ENCODE measurements at regions not wholly inside any gene's neighbourhood (a gene's known extent, or its start where the extent isn't known, plus 50 kb on each side); places are given as distances from the start of the nearest gene placed in this dataset.

- Mint-ChIP-seq H3K27ac (no peak overlapping the region), H3K27me3 (peaks cover 3% of the 10 kb centered on the region), H3K36me3 (ENCODE audit: low read depth) (no peaks in the 10 kb centered on the region), H3K9me3 (no peaks in the 10 kb centered on the region), H3K4me1 (peaks cover 7% of the 10 kb centered on the region), H3K4me3 (no peak overlapping the region)
- DNase-seq, result no peak
- intact Hi-C loops (cut with micrococcal nuclease), result no loop called here
Measured at GRCh38 chr18:61989138-61989537, 96.3 kb upstream of the RNF152 start.

- Mint-ChIP-seq H3K9me3 (no peaks in the 10 kb centered on the region), H3K36me3 (ENCODE audit: low read depth) (no peaks in the 10 kb centered on the region)
Measured at GRCh38 chr18:61988100-61988499, 95.3 kb upstream of the RNF152 start.

DNA sequence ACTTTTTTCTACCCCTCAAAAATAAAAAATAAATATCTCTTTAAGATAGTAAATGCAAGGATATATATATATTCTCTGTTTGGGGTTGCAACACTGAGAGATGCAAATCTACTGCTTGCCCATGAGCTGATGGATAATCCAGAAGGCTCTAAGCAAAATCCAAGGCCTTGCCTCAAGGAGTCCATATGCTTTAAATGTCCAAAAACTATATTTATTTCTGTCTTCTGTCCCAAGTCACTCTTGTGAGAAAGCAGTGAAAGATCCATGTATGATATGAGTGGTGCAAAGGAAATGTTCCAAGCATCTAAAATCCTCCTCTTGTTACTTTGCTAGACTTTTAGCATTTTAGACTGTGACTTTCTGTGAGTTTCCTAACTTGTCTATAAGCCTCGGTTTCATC, 92.9 kb upstream of the RNF152 start:
- Mint-ChIP-seq H3K36me3 (ENCODE audit: low read depth) (no peaks in the 10 kb centered on the region), H3K9me3 (no peaks in the 10 kb centered on the region), H3K4me3 (no peak overlapping the region), H3K4me1 (peaks cover under 1% of the 10 kb centered on the region), H3K27me3 (peaks cover 4% of the 10 kb centered on the region), H3K27ac (no peak overlapping the region)
- peak; percentile 24 for DNase-seq
- intact Hi-C loops (cut with micrococcal nuclease), result no loop called here

More at GRCh38 chr18:61988100-61988499, 95.3 kb upstream of the RNF152 start:
- Mint-ChIP-seq H3K4me3 (no peak overlapping the region), H3K4me1 (peaks cover 6% of the 10 kb centered on the region), H3K27me3 (peaks cover 4% of the 10 kb centered on the region), H3K27ac (no peak overlapping the region)
- DNase-seq, result no peak
- intact Hi-C loops (cut with micrococcal nuclease), result no loop called here

- peak; percentile 8 for DNase-seq
- Mint-ChIP-seq H3K27me3 (peaks cover 4% of the 10 kb centered on the region), H3K4me1 (peaks cover 7% of the 10 kb centered on the region), H3K4me3 (no peak overlapping the region), H3K36me3 (ENCODE audit: low read depth) (no peaks in the 10 kb centered on the region), H3K9me3 (no peaks in the 10 kb centered on the region), H3K27ac (no peak overlapping the region)
- intact Hi-C loops (cut with micrococcal nuclease), result no loop called here
Measured at GRCh38 chr18:61984349-61984748, 91.5 kb upstream of the RNF152 start.

DNA sequence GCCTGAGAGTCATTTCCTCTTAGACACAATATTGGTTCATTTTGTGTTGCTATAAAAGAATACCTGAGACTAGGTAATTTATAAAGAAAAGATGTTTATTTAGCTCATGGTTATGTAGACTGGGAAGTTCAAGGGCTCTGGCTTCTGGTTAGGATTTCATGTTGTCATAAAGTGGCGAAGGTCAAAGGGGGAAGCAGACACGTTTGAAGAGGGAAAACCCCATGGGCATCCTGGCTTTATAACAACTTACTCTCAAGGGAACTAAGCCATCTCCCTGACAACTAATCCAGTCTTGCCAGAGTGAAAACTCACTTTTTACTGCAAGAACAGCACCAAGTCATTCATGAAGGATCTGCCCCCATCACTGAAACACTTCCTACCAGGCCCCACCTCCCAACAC, 89.7 kb upstream of the RNF152 start:
- intact Hi-C loops (cut with micrococcal nuclease), result no loop called here
- Mint-ChIP-seq H3K9me3 (no peaks in the 10 kb centered on the region), H3K36me3 (ENCODE audit: low read depth) (no peaks in the 10 kb centered on the region), H3K4me3 (no peak overlapping the region), H3K27ac (no peak overlapping the region), H3K27me3 (peaks cover 4% of the 10 kb centered on the region), H3K4me1 (peaks cover 7% of the 10 kb centered on the region)
- peak; percentile 46 for DNase-seq

GRCh38 chr18:61980355-61980754, 87.5 kb upstream of the RNF152 start:
- no peaks in the 10 kb centered on the region for H3K9me3 Mint-ChIP-seq
- no peak overlapping the region for H3K4me3 Mint-ChIP-seq
- H3K27me3 Mint-ChIP-seq, result peaks cover 3% of the 10 kb centered on the region

DNA sequence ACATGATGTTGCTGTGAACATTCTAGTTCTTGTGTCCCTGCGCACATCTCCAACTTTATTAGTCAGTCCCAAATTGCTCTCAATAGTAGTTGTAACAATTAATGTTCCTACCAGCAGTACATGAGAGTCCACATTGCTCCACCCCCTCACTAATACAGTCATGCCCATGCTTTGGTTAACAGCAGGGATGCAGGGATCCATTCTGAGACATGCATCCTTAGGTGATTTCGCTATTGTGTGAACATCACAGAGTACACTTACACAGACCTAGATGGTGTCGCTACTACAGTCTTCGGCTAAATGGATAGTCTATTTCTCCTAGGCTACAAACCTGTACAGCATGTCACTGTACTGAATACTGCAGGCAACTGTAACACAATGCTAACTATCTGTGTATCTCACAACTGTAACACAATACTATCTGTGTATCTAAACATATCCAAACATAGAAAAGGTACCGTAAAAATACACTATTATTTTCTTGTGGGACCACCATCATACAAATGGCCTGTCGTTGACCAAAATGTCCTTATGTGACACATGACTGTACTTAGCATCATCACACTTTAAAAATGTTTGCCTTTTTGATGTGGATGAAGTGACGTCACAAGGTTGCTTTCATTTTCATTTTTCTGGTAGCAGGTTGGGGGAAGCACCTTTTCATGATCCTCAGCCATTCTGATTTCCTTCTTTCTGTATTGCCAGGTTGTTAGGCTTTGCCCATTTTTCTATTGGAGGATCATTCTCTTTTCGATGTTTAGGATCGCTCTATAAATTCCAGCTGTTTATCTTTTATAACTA, 82.9 kb upstream of the RNF152 start:
- Mint-ChIP-seq H3K27ac (peak overlapping the region; percentile 21), H3K4me3 (no peak overlapping the region), H3K27me3 (no peaks in the 10 kb centered on the region), H3K4me1 (peaks cover 24% of the 10 kb centered on the region), H3K36me3 (ENCODE audit: low read depth) (no peaks in the 10 kb centered on the region), H3K9me3 (no peaks in the 10 kb centered on the region)
- intact Hi-C loops (cut with micrococcal nuclease), result loop anchor here (1.0 to 5.0 kb wide), 3 partner anchors 23 to 58 kb away; no protein-coding TSS in a partner anchor
- DNase-seq, result peak; percentile 91

More at GRCh38 chr18:61980355-61980754, 87.5 kb upstream of the RNF152 start:
- Mint-ChIP-seq H3K4me1 (peaks cover 18% of the 10 kb centered on the region), H3K27ac (peak overlapping the region; percentile 7), H3K36me3 (ENCODE audit: low read depth) (no peaks in the 10 kb centered on the region)
- intact Hi-C loops (cut with micrococcal nuclease), result no loop called here
- peak; percentile 62 for DNase-seq

DNA sequence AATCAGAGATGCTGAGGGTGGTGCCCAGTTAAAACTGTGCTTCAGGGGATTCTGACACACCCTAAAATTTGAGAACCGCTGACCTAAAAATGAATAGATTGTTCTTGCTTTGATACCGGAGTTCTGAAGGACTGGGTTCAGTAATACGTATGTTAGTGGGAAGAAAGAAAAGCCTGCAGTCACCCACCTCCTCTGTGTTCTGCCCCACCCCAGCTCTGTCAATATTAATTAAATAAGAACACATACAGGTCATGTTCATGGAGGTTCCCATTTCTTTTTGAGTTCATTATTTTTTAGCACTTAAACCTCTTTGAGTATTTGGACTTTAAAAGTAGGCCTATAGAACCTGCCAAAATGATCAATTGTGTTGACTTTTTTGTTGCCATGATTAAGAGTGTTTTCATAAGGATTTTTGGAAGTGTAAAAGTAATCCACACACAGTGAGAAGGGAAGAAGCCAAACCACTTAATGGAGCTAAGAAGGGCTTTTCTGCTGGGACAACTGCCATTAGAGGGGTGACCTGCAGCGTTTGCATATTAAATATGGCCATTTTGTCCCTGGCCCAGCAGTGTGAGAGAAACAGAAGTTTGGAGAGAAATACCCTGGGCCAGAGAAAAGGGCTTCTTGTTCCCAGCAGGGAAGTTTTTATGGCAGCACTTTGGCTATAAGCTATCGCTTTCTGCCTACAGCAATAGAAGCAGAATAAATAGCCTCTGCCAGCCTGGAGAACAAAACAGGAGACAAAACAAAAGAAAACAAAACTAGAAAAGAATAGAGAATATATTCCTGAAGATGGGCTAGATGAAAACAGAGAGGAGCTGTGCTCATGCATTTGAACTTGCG, 80.7 kb upstream of the RNF152 start:
- Mint-ChIP-seq H3K27ac (no peak overlapping the region), H3K4me3 (no peak overlapping the region), H3K4me1 (peaks cover 17% of the 10 kb centered on the region), H3K27me3 (no peaks in the 10 kb centered on the region), H3K9me3 (no peaks in the 10 kb centered on the region), H3K36me3 (ENCODE audit: low read depth) (no peaks in the 10 kb centered on the region)
- DNase-seq, result peak; percentile 53
- intact Hi-C loops (cut with micrococcal nuclease), result no loop called here

GRCh38 chr18:61972389-61973264, 79.8 kb upstream of the RNF152 start:
- intact Hi-C loops (cut with micrococcal nuclease), result no loop called here
- Mint-ChIP-seq H3K27me3 (no peaks in the 10 kb centered on the region), H3K4me1 (peaks cover 17% of the 10 kb centered on the region), H3K27ac (no peak overlapping the region), H3K9me3 (no peaks in the 10 kb centered on the region), H3K36me3 (ENCODE audit: low read depth) (no peaks in the 10 kb centered on the region), H3K4me3 (no peak overlapping the region)
- peak; percentile 56 for DNase-seq

- H3K27me3 Mint-ChIP-seq, result peaks cover 8% of the 10 kb centered on the region
- no peaks in the 10 kb centered on the region for H3K36me3 Mint-ChIP-seq (ENCODE audit: low read depth)
- peak; percentile 54 for DNase-seq
- intact Hi-C loops (cut with micrococcal nuclease), result no loop called here
- H3K4me3 Mint-ChIP-seq, result no peak overlapping the region
- no peak overlapping the region for H3K27ac Mint-ChIP-seq
- H3K4me1 Mint-ChIP-seq, result peaks cover 2% of the 10 kb centered on the region
- H3K9me3 Mint-ChIP-seq, result no peaks in the 10 kb centered on the region
Measured at GRCh38 chr18:61967252-61967891, 74.6 kb upstream of the RNF152 start.

DNA sequence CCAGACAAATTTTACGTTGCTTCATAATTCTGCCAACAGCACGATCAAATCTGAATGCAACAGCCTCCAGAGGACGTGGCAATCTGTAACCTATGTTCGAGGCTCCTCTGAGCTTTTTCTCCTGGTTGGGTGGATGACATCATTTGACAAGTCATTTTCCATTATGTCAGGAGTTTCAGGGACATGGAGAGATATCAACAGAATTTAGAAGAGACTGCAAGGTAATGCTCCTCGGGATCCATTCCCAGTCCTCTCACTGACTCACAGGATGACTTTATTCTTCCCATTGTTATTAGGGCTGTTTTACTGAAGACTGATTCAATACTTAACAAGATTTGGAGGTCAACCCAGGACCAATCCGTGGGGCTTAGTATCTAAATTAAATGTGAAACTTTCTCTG, 72.5 kb upstream of the RNF152 start:
- H3K4me3 Mint-ChIP-seq, result no peak overlapping the region
- peaks cover 5% of the 10 kb centered on the region for H3K9me3 Mint-ChIP-seq
- peak; percentile 51 for DNase-seq
- no peak overlapping the region for H3K27ac Mint-ChIP-seq
- intact Hi-C loops (cut with micrococcal nuclease), result no loop called here
- H3K36me3 Mint-ChIP-seq (ENCODE audit: low read depth), result no peaks in the 10 kb centered on the region
- H3K27me3 Mint-ChIP-seq, result peaks cover 19% of the 10 kb centered on the region
- no peaks in the 10 kb centered on the region for H3K4me1 Mint-ChIP-seq

- H3K27ac Mint-ChIP-seq, result no peak overlapping the region
- peaks cover 21% of the 10 kb centered on the region for H3K27me3 Mint-ChIP-seq
- peak; percentile 30 for DNase-seq
- intact Hi-C loops (cut with micrococcal nuclease), result no loop called here
- H3K36me3 Mint-ChIP-seq (ENCODE audit: low read depth), result no peaks in the 10 kb centered on the region
- H3K4me3 Mint-ChIP-seq, result no peak overlapping the region
- H3K4me1 Mint-ChIP-seq, result peaks cover 1% of the 10 kb centered on the region
- peaks cover 5% of the 10 kb centered on the region for H3K9me3 Mint-ChIP-seq
Measured at GRCh38 chr18:61964616-61965015, 71.8 kb upstream of the RNF152 start.

- no peak for DNase-seq
- Mint-ChIP-seq H3K27ac (no peak overlapping the region), H3K4me3 (no peak overlapping the region), H3K4me1 (peaks cover 3% of the 10 kb centered on the region), H3K36me3 (ENCODE audit: low read depth) (no peaks in the 10 kb centered on the region), H3K27me3 (peaks cover 27% of the 10 kb centered on the region), H3K9me3 (peaks cover 5% of the 10 kb centered on the region)
- intact Hi-C loops (cut with micrococcal nuclease), result no loop called here
Measured at GRCh38 chr18:61963705-61964104, 70.9 kb upstream of the RNF152 start.
